ENCODE measurements at regions not wholly inside any gene's neighbourhood (a gene's known extent, or its start where the extent isn't known, plus 50 kb on each side); places are given as distances from the start of the nearest gene placed in this dataset.
"Not testable (repeated sequence)": the region's sequence is repeated elsewhere in the genome, so short reads cannot be mapped to it uniquely, and the experiment has no call there.

DNA sequence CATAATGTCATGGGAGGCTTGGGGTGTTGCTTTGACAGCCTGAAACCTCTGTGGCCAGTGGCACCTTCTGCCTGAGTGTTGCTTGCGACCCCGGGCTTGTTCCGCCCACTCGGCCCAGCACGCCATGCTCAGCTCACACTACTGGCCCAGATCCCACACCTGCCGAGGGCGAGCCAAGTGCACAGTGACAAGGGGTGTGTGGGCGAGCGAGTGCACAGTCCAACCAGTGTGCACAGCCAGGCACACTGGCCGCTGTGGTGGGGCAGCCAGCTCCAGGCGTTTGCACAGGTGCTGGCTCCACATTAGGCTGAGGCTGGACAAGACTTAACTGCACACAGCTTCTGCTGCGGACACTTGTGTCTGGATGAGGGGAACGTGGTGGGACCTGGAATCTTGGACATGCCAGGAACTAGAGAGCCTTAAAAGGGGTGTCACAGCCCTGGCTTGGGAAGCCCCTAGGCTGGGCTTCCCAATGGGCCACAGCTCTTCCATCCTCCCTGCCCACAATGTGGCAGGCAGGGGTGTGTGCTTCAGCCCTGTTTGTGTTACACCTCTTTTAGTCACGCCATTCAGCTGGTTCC lies 609.2 kb upstream of the FOXG1 start:
- no peak for DNase-seq

DNA sequence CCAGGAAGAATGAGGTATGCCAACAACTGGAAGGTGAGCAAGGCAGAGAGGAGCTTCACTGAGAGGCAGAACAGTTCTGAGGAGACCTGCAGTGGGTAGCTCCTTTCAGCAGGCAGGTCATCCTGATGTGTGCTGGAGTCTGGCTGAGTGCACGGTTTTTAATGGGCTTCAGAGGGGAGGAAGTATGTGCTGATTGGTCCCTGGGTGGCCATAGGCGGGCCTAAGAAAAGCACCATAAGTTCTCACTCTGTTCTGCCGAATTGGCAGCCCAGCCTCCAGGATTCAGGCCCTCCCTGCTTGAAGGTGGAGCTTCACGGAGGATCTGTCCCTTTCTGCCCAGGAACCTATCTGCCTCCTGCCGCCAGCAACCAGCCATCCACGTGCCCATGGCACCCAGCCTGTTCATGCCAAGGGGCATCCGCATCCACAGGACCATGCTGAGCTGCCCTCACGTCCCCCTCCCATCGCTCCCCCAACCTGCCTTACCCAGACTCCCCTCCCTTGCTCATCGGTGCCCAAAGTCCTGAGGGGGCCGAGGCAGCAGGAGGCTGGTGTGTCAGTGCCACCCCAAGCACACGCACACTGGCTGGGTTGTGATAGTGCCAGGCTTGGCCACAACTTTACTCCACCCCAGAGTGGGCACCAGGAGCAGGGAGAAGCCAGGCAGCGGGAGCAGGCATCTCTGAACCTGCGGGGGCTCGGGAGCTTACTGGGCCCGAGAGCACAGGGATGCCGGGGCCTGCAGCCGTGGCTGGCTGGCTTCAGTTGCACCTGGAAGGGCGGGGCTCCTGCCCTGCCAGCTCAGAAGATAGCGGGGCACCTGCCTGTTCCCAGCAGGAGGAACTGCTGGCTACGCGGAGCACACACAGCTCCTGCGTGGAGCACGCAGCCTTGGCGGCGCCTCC lies 608.4 kb upstream of the FOXG1 start:
- peak; percentile 56 for DNase-seq

DNA sequence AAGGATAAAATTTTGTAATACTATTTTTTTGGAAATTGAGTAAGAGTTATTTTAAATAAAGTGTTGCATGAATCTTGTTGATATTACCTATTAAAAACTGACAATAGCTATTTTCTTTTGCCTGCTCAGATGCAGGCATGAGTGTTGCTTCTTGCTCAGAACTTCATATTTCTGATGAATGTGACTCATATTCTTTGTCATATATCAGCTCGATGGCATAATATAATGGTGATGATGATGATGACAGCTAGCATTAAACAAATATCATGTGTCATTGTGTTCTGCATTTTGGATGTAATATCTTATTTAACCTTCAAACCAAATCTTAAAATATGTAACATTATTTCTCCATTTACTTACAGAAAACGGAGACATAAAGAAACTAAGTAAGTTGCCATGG lies 605.5 kb upstream of the FOXG1 start:
- no peak for DNase-seq

DNA sequence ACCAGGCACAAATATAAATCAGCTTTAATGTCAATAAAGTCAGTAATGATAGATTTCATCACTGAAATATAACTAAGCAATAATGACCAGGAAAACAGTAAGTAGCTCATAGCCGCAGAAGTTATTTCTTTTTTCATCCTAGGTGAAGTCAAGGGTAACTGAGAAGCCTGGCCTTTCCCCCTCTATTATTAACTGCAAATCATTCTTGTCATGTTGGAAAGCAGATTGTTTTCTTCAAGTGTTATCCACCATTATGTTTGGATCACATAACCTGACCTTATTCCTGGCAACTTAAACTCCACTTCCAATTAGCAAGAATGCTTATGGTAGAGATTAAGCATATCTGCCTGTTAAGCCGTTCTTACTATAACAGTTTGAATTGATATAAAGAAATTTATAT lies 603.4 kb upstream of the FOXG1 start:
- DNase-seq: no peak

DNA sequence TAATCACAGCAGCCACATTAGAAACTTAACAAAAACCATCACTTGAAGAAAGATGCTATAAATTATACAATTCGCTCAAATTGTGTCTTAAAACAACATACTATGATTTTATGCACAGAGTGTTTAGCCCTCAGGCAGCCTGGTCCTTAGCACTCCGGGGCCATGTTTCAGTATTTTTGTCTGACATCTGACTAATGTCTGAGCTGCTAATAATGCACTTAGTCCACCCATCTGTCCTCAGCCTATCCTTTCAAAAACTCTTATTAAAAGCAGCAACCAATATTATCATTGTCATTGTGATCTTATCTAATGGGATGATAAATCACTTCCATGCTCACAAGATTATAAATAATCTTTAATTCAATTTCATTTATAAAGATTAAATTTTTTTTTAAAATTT lies 602.7 kb upstream of the FOXG1 start:
- no peak for DNase-seq

DNA sequence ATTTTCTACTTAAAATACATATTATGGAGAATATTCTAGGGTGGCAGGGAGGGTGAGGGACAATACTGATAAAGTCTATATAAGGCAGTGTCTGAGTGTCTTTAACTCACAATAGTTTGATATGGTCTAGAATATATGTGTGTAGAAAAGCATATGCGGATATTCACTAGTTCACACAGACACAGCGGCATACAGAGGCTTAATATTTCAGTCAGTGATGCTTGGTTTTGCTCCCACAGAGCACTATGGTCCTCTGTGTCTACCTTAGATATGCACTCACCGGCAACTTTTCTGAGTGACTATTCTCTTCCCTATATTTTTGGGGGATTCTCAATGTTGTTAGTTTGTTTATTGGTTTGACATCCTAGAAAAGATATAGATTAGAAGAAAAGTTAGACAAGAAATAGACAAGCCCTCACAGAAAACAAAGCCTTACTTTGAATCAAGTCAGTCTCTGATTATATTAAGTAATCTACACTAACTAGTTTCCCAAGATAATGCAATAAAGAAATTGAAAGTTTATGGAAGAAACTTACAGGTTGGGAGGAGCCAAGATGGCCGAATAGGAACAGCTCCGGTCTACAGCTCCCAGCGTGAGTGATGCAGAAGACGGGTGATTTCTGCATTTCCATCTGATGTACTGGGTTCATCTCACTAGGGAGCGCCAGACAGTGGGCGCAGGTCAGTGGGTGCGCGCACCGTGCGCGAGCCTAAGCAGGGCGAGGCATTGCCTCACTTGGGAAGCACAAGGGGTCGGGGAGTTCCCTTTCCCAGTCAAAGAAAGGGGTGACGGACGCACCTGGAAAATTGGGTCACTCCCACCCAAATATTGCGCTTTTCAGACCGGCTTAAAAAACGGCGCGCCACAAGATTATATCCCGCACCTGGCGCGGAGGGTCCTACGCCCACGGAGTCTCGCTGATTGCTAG lies 578.4 kb upstream of the FOXG1 start:
- not testable (repeated sequence) for DNase-seq

DNA sequence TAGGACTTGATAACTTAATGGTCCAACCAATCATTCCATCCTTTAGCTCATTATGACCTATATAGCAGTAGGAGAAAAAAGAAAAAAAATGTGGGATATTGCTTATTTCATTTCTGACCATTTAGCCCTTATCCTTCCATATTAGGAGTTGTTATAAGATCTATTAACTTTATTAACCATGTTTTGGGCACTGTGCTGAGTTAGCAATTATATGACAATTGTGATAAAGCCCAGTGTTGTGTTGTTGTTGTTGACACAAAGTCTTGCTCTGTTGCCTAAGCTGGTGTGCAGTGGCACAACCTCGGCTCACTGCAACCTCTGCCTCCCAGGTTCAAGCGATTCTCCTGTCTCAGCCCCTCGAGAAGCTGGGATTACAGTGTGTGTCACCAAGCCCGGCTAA lies 569.7 kb upstream of the FOXG1 start:
- DNase-seq: no peak

DNA sequence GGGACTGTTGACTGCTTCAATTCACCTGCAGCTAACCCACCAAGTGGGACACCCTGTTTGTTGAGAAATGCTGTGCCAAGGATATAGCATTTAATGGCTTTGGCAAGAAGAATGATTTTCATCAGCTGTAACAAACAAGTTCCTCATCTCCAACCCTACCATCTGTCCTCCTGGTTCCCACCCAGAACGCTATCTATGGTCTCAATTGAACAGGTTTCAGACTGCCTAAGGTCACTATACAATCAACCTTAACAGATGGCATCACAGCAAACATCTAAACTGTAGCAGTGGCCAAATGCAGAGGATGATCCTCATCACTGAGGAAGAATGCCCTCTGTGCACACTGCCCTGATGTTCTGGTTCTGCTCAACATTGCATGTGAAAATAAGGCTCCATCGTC lies 546.2 kb upstream of the FOXG1 start:
- no peak for DNase-seq

DNA sequence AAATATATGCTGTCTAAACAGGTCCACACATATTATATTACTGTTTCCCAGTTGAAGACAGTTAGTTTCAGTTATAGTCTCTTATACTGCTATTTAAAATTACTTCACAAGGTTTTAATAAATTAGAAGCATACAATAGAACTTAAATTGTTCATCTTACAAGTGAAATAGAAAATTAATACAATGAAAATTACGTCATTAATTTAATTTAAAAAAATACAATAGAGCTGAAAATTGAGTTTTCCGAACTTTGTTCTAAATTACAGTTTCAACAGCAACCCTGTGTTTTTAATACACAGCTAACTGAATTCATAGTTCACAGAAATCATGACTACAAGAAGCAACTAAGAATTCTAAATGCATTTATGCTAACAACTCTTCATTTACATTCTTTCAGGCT lies 525.7 kb upstream of the FOXG1 start:
- no peak for DNase-seq

DNA sequence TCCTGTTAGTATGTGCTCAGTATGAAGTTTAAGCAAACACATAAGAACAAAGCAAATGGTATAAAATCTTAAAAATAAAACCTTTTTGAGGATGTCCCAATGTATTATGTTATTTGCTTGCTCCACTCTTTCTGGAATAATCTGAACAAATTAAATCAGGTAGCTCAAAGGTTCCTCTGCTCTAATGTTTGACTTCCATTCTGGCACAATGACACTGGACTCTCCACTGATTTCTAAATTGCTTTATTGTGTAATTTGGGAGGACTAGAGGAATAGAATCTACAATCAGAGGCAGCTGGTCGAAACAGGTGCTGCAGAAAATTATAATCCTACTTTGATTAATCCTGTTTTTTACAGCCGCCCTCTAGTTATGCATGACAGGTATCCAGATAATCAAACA lies 523.7 kb upstream of the FOXG1 start:
- no peak for DNase-seq

DNA sequence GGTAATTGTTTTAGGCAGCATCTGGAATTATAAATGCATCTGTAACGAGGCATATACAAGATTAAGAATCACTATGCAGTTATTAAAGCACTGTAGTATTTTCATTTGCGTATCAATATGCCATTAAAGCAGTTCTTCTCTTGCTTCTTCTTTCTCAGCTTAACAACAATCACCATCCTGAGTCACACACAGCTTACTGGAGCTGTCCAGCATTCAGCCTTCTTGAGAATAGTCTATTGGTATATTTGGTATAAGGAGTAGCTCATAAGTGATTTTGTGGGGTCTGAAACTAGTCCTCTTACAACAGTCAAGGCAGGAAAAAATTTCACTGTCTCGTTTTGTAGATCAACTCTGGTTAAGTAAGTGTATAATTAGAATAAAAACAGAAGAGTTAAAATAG lies 523.0 kb upstream of the FOXG1 start:
- no peak for DNase-seq

DNA sequence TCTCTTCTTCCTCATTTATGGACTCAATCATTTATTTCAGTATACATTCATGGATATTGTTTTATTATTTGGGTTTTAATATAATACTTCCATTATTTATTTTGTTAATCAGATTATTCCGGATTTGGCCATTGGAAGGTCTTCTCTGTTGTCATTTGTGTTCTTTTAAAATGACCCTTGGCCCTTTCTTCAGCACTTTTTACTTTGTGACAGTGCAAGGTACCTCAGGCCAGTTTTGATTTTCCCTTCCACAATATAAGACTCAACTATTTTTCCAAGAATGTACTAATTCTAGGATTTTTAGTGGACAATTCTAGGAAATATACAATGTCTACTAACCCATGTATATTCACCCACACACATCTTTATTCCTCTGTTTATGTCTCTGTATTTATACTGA lies 521.4 kb upstream of the FOXG1 start:
- DNase-seq: no peak

DNA sequence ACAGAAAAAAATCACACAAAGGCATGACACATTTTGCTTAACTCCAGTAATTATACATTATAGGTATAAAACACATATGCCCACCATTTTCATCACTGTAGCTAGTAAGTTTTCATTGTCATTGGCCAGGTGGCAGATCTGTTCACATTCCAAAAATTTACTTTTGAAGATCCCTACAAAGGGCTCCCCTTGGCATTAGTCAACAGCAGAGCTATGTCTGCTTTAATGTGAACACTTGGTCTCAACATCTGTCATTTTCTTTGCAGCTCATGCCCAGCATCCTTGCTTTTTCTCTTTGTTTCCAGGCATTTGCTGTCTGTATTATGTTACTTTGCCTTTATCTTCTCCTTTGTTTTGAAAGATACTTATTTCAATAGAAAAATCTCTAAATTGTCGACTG lies 519.1 kb upstream of the FOXG1 start:
- no peak for DNase-seq

DNA sequence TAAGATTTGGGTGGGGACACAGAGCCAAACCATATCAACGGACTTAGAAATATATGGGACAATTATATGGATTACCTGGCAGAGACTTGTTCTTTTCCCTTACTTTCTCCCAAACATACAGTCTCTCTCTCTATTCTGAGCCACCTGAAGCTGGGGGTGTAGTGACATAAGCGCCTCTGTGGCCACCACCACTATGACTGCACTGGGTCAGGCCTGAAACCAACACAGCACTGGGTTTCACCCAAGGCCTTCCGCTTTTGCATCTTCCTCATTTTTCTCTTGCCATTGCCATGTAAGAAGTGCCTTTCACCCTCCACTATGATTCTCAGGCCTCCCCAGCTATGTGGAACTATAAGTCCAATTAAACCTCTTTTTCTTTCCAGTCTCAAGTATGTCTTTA lies 514.5 kb upstream of the FOXG1 start:
- not testable (repeated sequence) for DNase-seq

DNA sequence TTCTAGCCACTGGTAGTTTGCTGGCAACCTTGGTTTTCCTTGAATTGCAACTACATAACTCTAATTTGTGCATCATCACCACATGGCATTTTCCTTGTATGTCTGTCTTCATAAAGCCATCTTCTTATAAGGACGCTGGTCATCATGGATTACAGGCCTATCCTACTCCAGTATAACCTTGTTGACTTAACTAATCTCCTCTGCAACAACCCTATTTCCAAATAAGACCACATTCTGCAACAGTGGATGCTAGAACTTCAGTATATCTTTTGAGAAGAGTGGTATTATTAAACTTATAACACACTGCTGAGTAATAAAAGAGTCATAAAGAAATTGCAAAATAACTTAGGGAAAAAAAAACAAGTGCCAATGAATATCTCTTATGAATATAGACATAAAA lies 511.8 kb upstream of the FOXG1 start:
- no peak for DNase-seq

DNA sequence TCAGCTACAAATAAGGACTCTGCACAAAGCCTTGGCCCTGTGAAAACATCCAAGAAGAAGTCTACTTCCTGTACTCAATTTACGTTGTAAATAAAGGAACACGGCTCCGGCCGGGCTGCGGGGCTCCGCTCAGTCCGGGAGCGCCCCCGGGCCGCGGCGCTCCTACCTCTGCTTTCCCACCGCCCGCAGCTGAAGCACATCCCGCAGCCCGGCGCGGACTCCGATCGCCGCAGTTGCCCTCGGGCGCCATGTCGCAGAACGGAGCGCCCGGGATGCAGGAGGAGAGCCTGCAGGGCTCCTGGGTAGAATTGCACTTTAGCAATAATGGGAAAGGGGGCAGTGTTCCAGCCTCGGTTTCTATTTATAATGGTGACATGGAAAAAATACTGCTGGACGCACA lies 502.3 kb upstream of the FOXG1 start:
- no peak for DNase-seq

DNA sequence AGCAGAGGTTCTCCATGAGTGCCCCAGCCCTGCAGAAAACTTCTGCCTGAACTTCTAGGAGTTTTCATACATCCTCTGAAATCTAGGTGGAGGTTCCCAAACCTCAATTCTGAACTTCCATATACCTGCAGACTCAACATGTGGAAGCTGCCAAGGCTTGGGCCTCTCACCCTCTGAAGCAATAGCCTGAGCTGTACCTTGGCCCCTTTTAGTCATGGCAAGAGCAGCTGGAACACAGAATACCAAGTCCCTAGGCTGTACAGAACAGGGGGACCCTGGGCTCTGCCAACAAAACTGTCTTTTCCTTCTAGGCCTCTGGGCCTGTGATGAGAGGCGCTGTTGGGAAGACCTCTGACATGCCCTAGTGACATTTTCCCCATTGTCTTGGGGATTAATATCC lies 494.3 kb upstream of the FOXG1 start:
- no peak for DNase-seq

DNA sequence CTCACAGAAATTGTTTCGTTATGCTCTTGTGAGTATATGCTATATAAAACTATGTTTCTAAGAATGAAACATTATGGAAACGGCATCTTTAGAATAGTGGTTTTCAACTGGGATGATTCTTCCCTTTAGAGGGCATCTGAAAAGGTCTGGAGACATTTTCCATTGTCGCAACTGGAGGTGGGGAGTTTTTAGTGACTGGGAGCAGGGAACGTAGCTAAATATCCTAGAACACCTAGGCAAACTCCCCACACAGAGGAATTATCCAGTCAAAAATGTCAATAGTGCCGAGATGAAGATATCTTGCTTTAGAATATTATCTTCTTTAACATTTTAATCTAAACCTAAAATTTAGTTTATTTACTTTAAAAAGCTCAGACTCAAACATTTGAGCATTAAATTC lies 486.1 kb upstream of the FOXG1 start:
- no peak for DNase-seq

DNA sequence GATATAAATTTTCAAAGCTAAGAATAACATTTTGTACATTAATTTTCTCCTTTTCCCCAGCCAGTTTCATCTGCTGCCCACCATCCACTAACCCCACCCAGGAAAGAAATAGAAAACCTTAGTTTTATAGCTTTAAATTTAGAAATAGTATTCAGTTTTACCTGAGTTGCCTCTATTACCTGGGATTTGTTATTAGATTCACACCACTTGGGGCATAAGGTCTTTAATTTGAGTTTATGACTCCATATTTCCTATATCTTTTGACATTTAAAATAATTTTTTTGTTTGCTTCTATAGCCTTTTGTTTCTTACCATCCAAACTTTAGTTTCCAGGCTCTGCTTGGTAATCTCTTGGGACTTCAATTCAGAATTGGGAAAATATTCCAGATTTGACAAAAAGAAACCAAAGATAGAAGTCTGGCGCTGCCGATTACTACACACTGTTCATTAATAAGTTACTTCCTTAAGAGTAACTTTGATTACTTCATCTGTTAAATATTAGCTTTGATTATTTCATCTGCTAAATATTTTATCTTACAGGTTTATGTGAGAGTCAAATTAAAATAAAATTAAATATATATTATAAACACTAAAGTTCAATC lies 485.5 kb upstream of the FOXG1 start:
- no peak for DNase-seq

DNA sequence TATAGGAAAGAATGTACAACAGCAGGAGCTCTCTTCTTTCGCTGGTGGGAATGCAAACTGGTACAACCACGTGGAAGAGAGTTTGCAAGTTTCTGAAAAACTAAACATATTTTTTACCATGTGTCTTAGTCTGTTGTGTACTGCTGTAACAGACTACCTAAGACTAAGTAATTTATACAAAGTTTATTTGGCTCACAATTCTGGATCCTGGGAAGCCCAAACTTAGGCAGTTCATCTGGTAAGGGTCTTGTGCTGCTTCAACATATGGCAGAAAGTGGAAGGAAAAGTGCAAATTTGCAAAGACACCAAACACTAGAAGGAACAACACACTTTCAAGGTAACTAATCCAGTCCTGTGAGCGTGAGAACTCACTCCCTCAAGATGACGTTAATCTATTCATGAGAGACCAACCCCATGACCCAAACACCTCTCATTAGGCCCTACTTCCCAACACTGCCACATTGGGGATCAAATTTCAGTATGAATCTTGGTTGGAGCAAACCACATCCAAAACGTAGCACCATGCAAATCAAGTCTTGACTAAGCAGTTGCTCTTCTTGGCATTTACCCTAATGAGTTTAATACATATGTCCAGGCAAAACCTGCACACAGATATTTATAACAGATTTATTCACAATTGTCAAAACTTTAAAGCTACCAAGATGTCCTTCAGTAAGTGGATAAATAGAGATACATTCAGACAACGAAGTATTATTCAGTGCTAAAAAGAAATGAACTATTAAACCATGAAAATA lies 481.9 kb upstream of the FOXG1 start:
- DNase-seq: no peak

DNA sequence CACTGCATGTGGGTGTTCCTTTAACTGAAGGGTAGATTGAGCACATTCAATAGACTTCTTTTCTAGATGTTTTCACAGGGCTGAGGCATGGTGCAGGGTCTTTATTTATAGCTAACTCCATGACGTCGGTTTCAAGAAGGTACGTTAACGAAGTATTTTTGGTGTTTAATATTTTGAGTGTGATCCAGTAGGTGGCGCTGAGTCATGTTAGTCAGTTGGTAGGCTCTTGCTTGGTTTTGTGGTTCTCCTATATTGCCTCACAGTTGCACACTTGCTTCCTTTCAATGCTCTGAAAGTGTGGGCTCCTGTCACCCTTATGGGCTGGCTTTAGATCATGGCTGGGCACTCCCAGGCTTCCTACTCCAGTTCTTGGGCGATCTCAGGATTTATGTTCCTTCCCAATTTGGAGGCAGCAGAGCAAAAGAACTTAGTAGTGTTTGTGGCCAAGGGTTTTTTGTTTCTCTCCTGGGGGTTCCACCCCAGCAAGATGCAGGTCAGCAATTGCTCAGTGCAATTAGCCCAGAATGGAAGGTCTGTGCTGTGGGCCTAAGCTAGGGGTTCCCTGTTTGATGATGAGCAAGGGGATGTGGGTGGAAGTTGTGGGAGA lies 471.6 kb upstream of the FOXG1 start:
- no peak for DNase-seq

DNA sequence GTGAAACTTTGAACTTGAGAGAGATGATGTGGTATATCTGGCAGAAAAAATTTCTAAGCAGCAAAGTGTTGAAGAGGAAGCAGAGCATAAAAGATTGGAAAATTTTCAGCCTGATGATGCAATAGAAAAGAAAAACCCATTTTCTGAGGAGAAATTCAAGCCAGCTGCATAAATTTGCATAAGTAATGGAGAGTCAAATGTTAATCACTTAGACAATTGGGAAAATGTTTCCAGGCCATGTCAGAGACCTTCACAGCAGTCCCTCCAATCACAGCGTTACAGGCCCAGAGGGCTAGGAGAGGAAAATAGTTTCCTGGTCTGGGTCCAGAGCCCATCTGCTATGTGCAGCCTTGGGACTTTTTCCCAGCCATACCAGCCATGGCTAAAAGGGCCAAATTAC lies 469.0 kb upstream of the FOXG1 start:
- no peak for DNase-seq
